Smooth muscle cell (in vitro differentiated cells): ENCODE measurements at regions not wholly inside any gene's neighbourhood (a gene's known extent, or its start where the extent isn't known, plus 50 kb on each side); places are given as distances from the start of the nearest gene placed in this dataset.

Source experiments
- DNase-seq: peaks from one replicate; lab custom pipeline; 2025; ENCODE audit not compliant: unreplicated experiment; lab: John Stamatoyannopoulos, UW
- H2AFZ ChIP-seq: fragments of 200-600 bp; sonication (generic); 2 replicates; pipeline ENCODE4 v1.6.0; 2016; ENCODE audit warnings: antibody characterized with exemption, low read depth, mild to moderate bottlenecking
- H3F3A ChIP-seq: fragments of 200-600 bp; sonication (generic); 2 replicates; pipeline ENCODE4 v1.6.0; 2017; ENCODE audit warnings: antibody characterized with exemption, low read depth
- H3K27ac ChIP-seq: fragments of 200-600 bp; sonication (generic); 2 replicates; pipeline ENCODE4 v1.5.1; 2016; ENCODE audit warnings: low read depth, mild to moderate bottlenecking
- H3K27me3 ChIP-seq: fragments of 200-600 bp; sonication (generic); 2 replicates; pipeline ENCODE4 v1.6.1; 2016; ENCODE audit warnings: low read depth, mild to moderate bottlenecking
- H3K36me3 ChIP-seq: fragments of 200-600 bp; sonication (generic); 2 replicates; pipeline ENCODE4 v1.5.1; 2016; ENCODE audit warnings: low read depth
- H3K4me1 ChIP-seq: fragments of 200-600 bp; sonication (generic); 2 replicates; pipeline ENCODE4 v1.5.1; 2016; ENCODE audit warnings: low read depth
- H3K4me2 ChIP-seq: fragments of 200-600 bp; sonication (generic); 2 replicates; pipeline ENCODE4 v1.6.0; 2016; ENCODE audit warnings: mild to moderate bottlenecking
- H3K4me3 ChIP-seq: fragments of 200-600 bp; sonication (generic); 2 replicates; pipeline ENCODE4 v1.5.1; 2016; ENCODE audit warnings: mild to moderate bottlenecking
- H3K79me2 ChIP-seq: fragments of 200-600 bp; sonication (generic); 2 replicates; pipeline ENCODE4 v1.6.0; 2016; ENCODE audit warnings: low read depth, mild to moderate bottlenecking
- H3K9ac ChIP-seq: fragments of 200-600 bp; sonication (generic); 2 replicates; pipeline ENCODE4 v1.6.0; 2016; ENCODE audit warnings: low read depth
- H3K9me3 ChIP-seq: fragments of 200-600 bp; sonication (generic); replicated peaks from 2 replicates; pipeline ENCODE4 v1.5.1; 2016; ENCODE audit warnings: low read depth
- H4K20me1 ChIP-seq: fragments of 200-600 bp; sonication (generic); 2 replicates; pipeline ENCODE4 v1.6.0; 2016; ENCODE audit warnings: low read depth
- CTCF ChIP-seq: fragments of 200-600 bp; sonication (generic); IDR thresholded peaks from 2 replicates; pipeline ENCODE4 v1.5.1; 2017; ENCODE audit warnings: borderline replicate concordance, mild to moderate bottlenecking, antibody characterized with exemption; ENCODE audit not compliant: insufficient read depth, poor library complexity, severe bottlenecking
- WGBS: methylation state at CpG from one replicate; pipeline ENCODE4 v1.1.7; 2016; ENCODE audit warnings: low lambda C conversion rate; 5-methylcytosine and 5-hydroxymethylcytosine counted together

DNA sequence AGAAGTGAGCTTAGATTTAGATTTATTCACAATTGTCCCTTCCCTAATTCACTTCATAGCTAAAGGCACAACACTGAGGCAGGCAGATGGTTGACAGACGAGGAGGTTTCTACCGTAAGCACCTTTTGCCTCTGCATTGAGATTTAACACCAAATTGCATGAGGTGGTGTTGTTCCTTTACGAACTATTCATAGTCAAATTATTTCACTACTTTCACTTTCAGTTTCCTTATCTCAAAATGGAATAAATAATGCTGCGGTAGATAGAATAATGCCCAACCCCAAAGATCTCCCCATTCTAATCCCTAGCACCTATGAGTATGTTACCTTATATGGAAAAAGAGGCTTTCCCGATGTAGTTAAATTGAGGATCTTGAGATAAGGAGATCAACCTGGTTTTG, 58.9 kb upstream of the LINC00305 start:
- 92% methylated on average over 5 of the region's 5 CpGs for WGBS
- Histone ChIP-seq H3K79me2 (no peaks in the 10 kb centered on the region), H3K9ac (no peak overlapping the region), H3K27me3 (no peaks in the 10 kb centered on the region), H3F3A (no peaks in the 10 kb centered on the region), H3K27ac (no peak overlapping the region), H2AFZ (no peak overlapping the region), H3K9me3 (no peaks in the 10 kb centered on the region), H3K4me3 (no peak overlapping the region), H4K20me1 (no peaks in the 10 kb centered on the region), H3K4me1 (peaks cover 2% of the 10 kb centered on the region), H3K4me2 (no peak overlapping the region), H3K36me3 (no peaks in the 10 kb centered on the region)
- DNase-seq, result no peak
- TF ChIP-seq CTCF, result no peak

DNA sequence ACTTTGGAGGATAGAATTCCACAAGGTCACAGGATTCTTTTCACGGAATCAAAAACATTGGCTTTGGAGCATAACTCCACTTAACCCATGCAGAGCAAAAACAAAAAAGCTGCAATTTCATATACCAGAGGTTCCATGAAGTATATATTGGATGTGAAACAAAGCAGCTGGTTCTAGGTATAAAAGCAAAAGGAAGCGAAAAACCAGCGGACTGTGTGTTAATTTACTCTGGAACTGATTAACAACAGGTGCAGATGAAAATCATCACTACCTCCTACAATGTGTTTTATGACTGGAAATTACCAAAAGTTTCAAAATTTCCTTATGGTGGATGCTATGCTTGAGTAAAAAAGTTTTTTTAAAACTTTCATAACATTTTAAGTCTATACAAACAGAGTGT, 54.4 kb upstream of the LINC00305 start:
- Histone ChIP-seq H3K4me2 (peak overlapping the region; percentile 52), H3K4me3 (peak overlapping the region; percentile 13), H3F3A (no peaks in the 10 kb centered on the region), H3K4me1 (peaks cover 15% of the 10 kb centered on the region), H3K9me3 (no peaks in the 10 kb centered on the region), H2AFZ (peak overlapping the region; percentile 60), H3K36me3 (no peaks in the 10 kb centered on the region), H3K27ac (no peak overlapping the region), H4K20me1 (no peaks in the 10 kb centered on the region), H3K79me2 (no peaks in the 10 kb centered on the region), H3K9ac (no peak overlapping the region), H3K27me3 (no peaks in the 10 kb centered on the region)
- no peak for DNase-seq
- no peak for TF ChIP-seq CTCF
- 70% methylated on average over 3 of the region's 3 CpGs for WGBS

- no peaks in the 10 kb centered on the region for H4K20me1 ChIP-seq
- no peak overlapping the region for H3K27ac ChIP-seq
Observed at GRCh38 chr18:64202863-64203262, 54.0 kb upstream of the LINC00305 start.

More at GRCh38 chr18:64202863-64203262, 54.0 kb upstream of the LINC00305 start:
- no peaks in the 10 kb centered on the region for H3K79me2 ChIP-seq
- WGBS, result 42% methylated on average over 7 of the region's 7 CpGs
- H2AFZ ChIP-seq, result peak overlapping the region; percentile 48
- no peak for TF ChIP-seq CTCF
- no peaks in the 10 kb centered on the region for H3F3A ChIP-seq
- no peak overlapping the region for H3K9ac ChIP-seq
- no peaks in the 10 kb centered on the region for H3K36me3 ChIP-seq
- H3K4me2 ChIP-seq, result peak overlapping the region; percentile 52
- no peaks in the 10 kb centered on the region for H3K9me3 ChIP-seq
- no peak for DNase-seq
- peaks cover 15% of the 10 kb centered on the region for H3K4me1 ChIP-seq
- H3K27me3 ChIP-seq, result no peaks in the 10 kb centered on the region
- H3K4me3 ChIP-seq, result peak overlapping the region; percentile 13
